ENCODE measurements at regions not wholly inside any gene's neighbourhood (a gene's known extent, or its start where the extent isn't known, plus 50 kb on each side); places are given as distances from the start of the nearest gene placed in this dataset.

DNA sequence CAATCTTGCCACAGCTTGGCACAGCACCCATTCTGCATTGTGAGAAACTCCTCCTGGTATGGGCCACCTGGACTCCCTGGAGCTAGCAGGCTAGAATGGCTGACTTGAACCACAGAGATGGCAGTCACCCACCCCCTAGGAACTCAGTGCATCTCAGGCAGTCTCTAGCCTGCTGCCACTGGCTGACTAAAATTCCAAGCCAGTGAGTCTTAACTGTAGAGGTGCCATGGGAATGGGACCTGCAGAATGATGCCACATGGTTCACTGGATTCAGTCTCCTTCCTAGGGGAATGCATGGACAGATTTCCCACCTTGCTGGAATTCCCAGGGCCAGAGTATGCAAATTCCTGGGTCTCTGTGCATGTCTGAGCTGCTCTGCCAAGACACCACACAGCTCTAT is 382.9 kb downstream of the MAN2A1 start:
- TF ChIP-seq, protein P1, sequence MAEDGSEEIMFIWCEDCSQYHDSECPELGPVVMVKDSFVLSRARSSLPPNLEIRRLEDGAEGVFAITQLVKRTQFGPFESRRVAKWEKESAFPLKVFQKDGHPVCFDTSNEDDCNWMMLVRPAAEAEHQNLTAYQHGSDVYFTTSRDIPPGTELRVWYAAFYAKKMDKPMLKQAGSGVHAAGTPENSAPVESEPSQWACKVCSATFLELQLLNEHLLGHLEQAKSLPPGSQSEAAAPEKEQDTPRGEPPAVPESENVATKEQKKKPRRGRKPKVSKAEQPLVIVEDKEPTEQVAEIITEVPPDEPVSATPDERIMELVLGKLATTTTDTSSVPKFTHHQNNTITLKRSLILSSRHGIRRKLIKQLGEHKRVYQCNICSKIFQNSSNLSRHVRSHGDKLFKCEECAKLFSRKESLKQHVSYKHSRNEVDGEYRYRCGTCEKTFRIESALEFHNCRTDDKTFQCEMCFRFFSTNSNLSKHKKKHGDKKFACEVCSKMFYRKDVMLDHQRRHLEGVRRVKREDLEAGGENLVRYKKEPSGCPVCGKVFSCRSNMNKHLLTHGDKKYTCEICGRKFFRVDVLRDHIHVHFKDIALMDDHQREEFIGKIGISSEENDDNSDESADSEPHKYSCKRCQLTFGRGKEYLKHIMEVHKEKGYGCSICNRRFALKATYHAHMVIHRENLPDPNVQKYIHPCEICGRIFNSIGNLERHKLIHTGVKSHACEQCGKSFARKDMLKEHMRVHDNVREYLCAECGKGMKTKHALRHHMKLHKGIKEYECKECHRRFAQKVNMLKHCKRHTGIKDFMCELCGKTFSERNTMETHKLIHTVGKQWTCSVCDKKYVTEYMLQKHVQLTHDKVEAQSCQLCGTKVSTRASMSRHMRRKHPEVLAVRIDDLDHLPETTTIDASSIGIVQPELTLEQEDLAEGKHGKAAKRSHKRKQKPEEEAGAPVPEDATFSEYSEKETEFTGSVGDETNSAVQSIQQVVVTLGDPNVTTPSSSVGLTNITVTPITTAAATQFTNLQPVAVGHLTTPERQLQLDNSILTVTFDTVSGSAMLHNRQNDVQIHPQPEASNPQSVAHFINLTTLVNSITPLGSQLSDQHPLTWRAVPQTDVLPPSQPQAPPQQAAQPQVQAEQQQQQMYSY (CRISPR knock-in tag; IDR thresholded peaks at IDR 0.05): no peak
- no peak for TF ChIP-seq ESRRA (IDR thresholded peaks at IDR 0.05; ENCODE audit: low read length)
- TF ChIP-seq SREBF1 (IDR thresholded peaks at IDR 0.05; ENCODE audit: low read length): no peak
- no peak for TF ChIP-seq CHD1 (IDR thresholded peaks at IDR 0.05; ENCODE audit: low read depth, low read length)
- TF ChIP-seq CHD4 (IDR thresholded peaks at IDR 0.05): no peak
- no peak for TF ChIP-seq LARP7 (IDR thresholded peaks at IDR 0.05)
- TF ChIP-seq CTCF (IDR thresholded peaks at IDR 0.05 in 2 of 3, conservative IDR thresholded peaks at IDR 0.05 in 1 of 3; ENCODE audit: control insufficient read depth in 2 of 3, extremely low read depth in 1 of 3, insufficient read depth in 1 of 3, low read depth in 3 of 3, low read length in 3 of 3): no peak
- no peak for TF ChIP-seq ZNF24 (IDR thresholded peaks at IDR 0.05)
- TF ChIP-seq ETV6 (conservative IDR thresholded peaks at IDR 0.05 in 1 of 2, IDR thresholded peaks at IDR 0.05 in 1 of 2; ENCODE audit: borderline replicate concordance in 1 of 2, low read depth in 1 of 2): no peak
- TF ChIP-seq EP300 (IDR thresholded peaks at IDR 0.05; ENCODE audit: borderline replicate concordance in 1 of 2, control insufficient read depth in 1 of 2, low read depth in 2 of 2, low read length in 2 of 2): no peak
- TF ChIP-seq REST (IDR thresholded peaks at IDR 0.05; ENCODE audit: low read depth, low read length): no peak
- TF ChIP-seq, protein P2, sequence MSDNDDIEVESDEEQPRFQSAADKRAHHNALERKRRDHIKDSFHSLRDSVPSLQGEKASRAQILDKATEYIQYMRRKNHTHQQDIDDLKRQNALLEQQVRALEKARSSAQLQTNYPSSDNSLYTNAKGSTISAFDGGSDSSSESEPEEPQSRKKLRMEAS (IDR thresholded peaks at IDR 0.05; ENCODE audit: low read depth, low read length): no peak

All from GM12878 (cell line).